ENCODE measurements at regions not wholly inside any gene's neighbourhood (a gene's known extent, or its start where the extent isn't known, plus 50 kb on each side); places are given as distances from the start of the nearest gene placed in this dataset.

- no peak for TF ChIP-seq CTCF (IDR thresholded peaks at IDR 0.05; ENCODE audit: insufficient read depth, low read depth, low read length)
- DNase-seq (ENCODE audit: low read depth): no peak
- no peak overlapping the region for H3K4me3 ChIP-seq (ENCODE audit: low read depth, low read length)
Observed at GRCh38 chr13:87042946-87043345, 628.2 kb upstream of the SLITRK5 start.

GRCh38 chr13:87052731-87053130 is 618.4 kb upstream of the SLITRK5 start:
- no peak overlapping the region for H3K4me3 ChIP-seq (ENCODE audit: low read depth, low read length)
- no peak for DNase-seq (ENCODE audit: low read depth)
- TF ChIP-seq CTCF (IDR thresholded peaks at IDR 0.05; ENCODE audit: insufficient read depth, low read depth, low read length): no peak

GRCh38 chr13:87057807-87058520 is 613.2 kb upstream of the SLITRK5 start:
- no peak overlapping the region for H3K4me3 ChIP-seq (ENCODE audit: low read depth, low read length)
- TF ChIP-seq CTCF (IDR thresholded peaks at IDR 0.05; ENCODE audit: insufficient read depth, low read depth, low read length): no peak
- DNase-seq (ENCODE audit: low read depth): peak; percentile 30

- H3K4me3 ChIP-seq (ENCODE audit: low read depth, low read length): no peak overlapping the region
- TF ChIP-seq CTCF (IDR thresholded peaks at IDR 0.05; ENCODE audit: insufficient read depth, low read depth, low read length): no peak
- peak; percentile 53 for DNase-seq (ENCODE audit: low read depth)
Observed at GRCh38 chr13:87058786-87059329, 612.3 kb upstream of the SLITRK5 start.

- no peak overlapping the region for H3K4me3 ChIP-seq (ENCODE audit: low read depth, low read length)
- no peak for TF ChIP-seq CTCF (IDR thresholded peaks at IDR 0.05; ENCODE audit: insufficient read depth, low read depth, low read length)
- no peak for DNase-seq (ENCODE audit: low read depth)
Observed at GRCh38 chr13:87078947-87079795, 592.0 kb upstream of the SLITRK5 start.

GRCh38 chr13:87080100-87080779 is 590.9 kb upstream of the SLITRK5 start:
- DNase-seq (ENCODE audit: low read depth): no peak
- no peak for TF ChIP-seq CTCF (IDR thresholded peaks at IDR 0.05; ENCODE audit: insufficient read depth, low read depth, low read length)
- H3K4me3 ChIP-seq (ENCODE audit: low read depth, low read length): no peak overlapping the region
